Gastrocnemius medialis (tissue), 4 donors: ENCODE measurements at regions not wholly inside any gene's neighbourhood (a gene's known extent, or its start where the extent isn't known, plus 50 kb on each side); places are given as distances from the start of the nearest gene placed in this dataset.

ENCODE experiments used
- POLR2A ChIP-seq, 2 donors: fragments of 450-650 bp; IDR thresholded peaks; one replicate each; pipeline ENCODE4 v1.6.1; 2017; ENCODE audit warnings: antibody characterized with exemption in 2 of 2, mild to moderate bottlenecking in 2 of 2, moderate library complexity in 2 of 2
- TF ChIP-seq, protein P1 (sequence below), 5 experiments: fragments of 450-650 bp in 3 of 5; fragments of 200-600 bp in 2 of 5; sonication (generic) in 2 of 5; IDR thresholded peaks in 4 of 5; conservative IDR thresholded peaks in 1 of 5; 1 replicate in 4 of 5; 2 replicates in 1 of 5; pipeline ENCODE4 v1.5.1; 2016 to 2019; ENCODE audit warnings: antibody characterized with exemption in 5 of 5, mild to moderate bottlenecking in 3 of 5, moderate library complexity in 3 of 5

- no peak for TF ChIP-seq POLR2A (IDR thresholded peaks at IDR 0.05)
- TF ChIP-seq, protein P1, sequence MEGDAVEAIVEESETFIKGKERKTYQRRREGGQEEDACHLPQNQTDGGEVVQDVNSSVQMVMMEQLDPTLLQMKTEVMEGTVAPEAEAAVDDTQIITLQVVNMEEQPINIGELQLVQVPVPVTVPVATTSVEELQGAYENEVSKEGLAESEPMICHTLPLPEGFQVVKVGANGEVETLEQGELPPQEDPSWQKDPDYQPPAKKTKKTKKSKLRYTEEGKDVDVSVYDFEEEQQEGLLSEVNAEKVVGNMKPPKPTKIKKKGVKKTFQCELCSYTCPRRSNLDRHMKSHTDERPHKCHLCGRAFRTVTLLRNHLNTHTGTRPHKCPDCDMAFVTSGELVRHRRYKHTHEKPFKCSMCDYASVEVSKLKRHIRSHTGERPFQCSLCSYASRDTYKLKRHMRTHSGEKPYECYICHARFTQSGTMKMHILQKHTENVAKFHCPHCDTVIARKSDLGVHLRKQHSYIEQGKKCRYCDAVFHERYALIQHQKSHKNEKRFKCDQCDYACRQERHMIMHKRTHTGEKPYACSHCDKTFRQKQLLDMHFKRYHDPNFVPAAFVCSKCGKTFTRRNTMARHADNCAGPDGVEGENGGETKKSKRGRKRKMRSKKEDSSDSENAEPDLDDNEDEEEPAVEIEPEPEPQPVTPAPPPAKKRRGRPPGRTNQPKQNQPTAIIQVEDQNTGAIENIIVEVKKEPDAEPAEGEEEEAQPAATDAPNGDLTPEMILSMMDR (IDR thresholded peaks at IDR 0.05 in 4 of 5, conservative IDR thresholded peaks at IDR 0.05 in 1 of 5), result no peak
Measured at GRCh38 chr17:63096426-63096825, 130.4 kb downstream of the TANC2 start.
